HG03342 (cell line): ENCODE measurements at regions not wholly inside any gene's neighbourhood (a gene's known extent, or its start where the extent isn't known, plus 50 kb on each side); places are given as distances from the start of the nearest gene placed in this dataset.
"Not testable (repeated sequence)": the region's sequence is repeated elsewhere in the genome, so short reads cannot be mapped to it uniquely, and the experiment has no call there.

Experiments used
- ATAC-seq: cut with Tn5 transposase; IDR thresholded peaks from one replicate; pipeline ENCODE4 v1.9.1; 2021; ENCODE audit warnings: mild to moderate bottlenecking, moderate library complexity; ENCODE audit not compliant: unreplicated experiment

DNA sequence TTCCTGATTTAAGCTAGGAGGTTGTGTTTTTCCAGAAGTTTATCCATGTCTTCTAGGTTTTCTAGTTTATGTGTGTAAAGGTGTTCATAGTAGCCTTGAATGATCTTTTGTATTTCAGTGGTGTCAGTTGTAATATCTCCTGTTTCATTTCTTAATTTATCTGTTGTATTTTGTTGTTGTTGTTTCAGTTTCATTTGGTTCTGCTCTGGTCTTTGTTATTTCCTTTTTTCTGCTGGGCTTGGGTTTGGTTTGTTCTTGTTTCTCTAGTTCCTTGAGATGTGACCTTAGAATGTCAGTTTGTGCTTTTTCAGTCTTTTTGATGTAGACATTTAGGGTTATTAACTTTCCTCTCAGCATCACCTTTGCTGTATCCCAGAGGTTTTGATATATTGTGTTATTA is 62.8 kb downstream of the SCP2D1 start:
- ATAC-seq = not testable (repeated sequence)

DNA sequence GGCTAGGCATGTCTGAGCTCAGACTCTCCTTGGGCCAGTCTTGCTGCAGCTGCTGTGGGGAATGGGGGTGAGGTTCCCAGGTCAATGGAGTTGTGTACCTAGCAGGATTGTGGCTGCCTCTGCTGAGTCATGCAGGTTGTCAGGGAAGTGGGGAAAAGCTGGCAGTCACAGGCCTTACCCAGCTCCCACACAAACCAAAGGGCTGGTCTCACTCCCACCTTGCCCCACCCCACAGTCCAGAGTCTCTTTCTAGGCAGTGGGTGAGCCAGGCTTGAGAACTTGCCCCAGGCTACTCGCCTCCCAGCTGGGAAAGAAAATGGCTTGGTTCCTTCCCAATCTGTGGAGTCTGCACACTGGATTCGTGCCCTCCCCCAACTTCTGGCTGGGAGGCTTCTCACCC is 65.7 kb downstream of the SCP2D1 start:
- ATAC-seq = no peak

GRCh38 chr20:18886756-18887155 is 73.2 kb downstream of the SCP2D1 start:
- ATAC-seq = no peak

GRCh38 chr20:18901980-18902737 is 88.6 kb downstream of the SCP2D1 start:
- no peak for ATAC-seq

DNA sequence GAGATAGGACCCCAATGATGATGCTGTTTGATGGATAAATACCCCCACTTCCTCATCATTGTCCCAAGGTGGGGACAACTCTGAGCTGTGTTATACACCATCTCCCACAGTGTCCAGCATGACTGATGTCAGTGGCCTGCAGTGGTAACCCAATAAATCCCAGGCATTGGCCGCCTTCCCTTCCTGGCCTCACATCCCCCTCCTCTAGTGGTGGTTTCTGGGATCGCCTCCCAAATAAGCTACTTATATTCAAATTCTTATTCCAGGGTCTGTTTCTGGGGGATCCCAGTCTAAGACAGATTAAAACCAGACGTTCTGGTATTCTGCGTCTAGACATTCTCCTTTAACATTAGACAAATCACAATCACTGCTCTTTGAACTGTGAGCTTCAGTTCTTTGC is 90.6 kb downstream of the SCP2D1 start:
- ATAC-seq = no peak

DNA sequence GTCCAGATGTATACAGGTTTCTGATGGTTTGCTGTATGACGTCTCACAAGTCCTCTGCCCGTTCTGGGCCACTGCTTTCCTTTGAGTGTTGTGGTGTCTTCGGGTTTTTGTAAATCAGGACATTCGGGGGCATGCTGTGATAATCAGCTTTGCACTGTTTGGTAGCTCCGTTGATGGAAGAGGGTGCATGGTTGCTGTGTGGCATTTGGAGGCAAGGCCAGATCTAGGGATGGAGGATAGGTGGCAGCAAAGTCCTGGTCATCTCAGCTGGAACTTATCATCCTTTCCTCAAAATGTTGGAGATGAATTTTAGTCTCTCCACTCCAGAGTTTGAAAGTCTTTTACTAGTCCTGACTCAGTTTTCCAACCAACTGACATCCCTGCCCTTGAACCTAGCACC is 91.0 kb downstream of the SCP2D1 start:
- ATAC-seq = no peak

GRCh38 chr20:18906046-18906445 is 92.5 kb downstream of the SCP2D1 start:
- ATAC-seq = no peak

DNA sequence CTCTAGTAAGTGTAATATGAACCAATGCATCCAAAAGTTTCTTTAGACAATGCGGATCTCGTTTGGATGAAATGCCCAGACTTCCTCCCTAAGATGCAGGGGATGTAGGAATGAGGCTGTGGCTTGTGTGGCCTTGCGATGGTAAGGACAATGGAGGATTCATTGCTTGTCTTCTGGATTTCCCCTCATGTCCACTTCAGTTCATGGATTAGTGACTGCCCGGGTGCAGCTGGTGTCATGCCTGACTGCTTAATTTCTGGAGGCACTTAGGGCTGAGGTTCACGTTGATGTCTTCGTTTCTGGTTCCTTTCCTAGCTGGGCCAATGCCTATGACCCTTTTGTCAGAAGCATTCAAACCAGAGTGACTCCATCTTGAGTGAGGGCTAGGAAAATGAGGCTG is 93.8 kb downstream of the SCP2D1 start:
- ATAC-seq = no peak

DNA sequence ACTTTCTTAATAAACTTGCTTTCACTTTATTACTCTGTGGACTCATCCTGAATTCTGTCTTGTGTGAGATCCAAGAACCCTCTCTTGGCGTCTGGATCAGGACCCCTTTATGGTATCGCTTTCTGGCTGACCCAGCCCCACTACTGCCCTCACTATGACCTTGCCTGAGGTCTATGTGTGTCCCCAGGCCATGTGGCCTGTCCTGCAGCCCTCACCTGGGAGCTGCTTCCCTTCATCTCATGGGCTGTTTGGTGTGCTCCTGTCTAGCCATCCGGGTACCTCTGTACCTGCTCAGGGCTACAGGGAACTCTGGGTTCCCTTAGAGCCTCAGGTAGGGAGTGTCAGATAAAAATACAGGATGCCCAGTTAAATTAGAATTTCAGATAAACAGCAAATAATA is 94.5 kb downstream of the SCP2D1 start:
- ATAC-seq = no peak

DNA sequence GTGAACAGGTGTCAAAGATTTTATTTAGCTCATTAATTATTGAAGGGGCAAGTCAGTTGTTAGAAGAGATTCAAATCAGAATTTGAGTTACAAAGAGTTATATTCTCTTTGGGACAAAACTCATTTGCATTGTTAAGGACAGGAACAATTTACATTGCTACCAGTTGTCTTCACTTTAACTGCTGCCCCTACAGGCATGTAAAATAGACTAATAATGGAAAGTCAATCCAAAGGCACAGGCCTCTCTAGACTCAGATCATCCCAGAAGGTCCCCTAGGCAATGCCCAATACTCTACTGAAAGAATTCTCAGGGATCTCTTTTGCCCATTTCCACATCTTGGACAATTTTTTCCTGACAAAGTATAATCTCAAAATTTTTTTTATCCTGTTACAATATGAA is 95.7 kb downstream of the SCP2D1 start:
- ATAC-seq = no peak

GRCh38 chr20:18913701-18914100 is 100.1 kb downstream of the SCP2D1 start:
- no peak for ATAC-seq

GRCh38 chr20:18914796-18915195 is 101.2 kb downstream of the SCP2D1 start:
- ATAC-seq = no peak

- ATAC-seq = no peak
These were observed 103.5 kb downstream of the SCP2D1 start for GRCh38 chr20:18916886-18917750.

GRCh38 chr20:18919996-18920395 is 106.4 kb downstream of the SCP2D1 start:
- no peak for ATAC-seq

- ATAC-seq = no peak
These were observed 107.7 kb downstream of the SCP2D1 start for GRCh38 chr20:18921291-18921690.

DNA sequence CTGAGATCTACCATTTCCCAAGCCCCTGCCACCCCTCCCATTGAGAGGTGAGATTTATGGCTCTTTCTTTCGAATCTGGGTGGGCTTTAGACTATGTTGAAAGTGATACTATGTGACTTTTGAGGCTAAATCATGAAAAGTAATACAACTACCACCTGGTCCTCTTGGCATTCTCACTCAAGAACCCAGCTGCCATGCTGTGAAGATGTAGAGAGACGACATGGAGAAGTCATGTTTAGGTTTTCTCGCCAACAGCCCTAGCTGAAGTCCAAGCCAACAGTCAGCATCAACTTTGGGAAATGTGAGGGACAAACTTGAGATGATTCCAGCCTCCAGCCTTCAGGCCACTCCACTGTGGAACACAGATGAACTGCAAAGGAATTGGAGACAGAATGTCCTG is 108.7 kb downstream of the SCP2D1 start:
- no peak for ATAC-seq

- ATAC-seq = no peak
These were observed 109.3 kb downstream of the SCP2D1 start for GRCh38 chr20:18922898-18923297.

- no peak for ATAC-seq
These were observed 113.4 kb downstream of the SCP2D1 start for GRCh38 chr20:18926965-18927364.

GRCh38 chr20:18928626-18929025 is 115.0 kb downstream of the SCP2D1 start:
- no peak for ATAC-seq

GRCh38 chr20:18929800-18930199 is 116.2 kb downstream of the SCP2D1 start:
- no peak for ATAC-seq

DNA sequence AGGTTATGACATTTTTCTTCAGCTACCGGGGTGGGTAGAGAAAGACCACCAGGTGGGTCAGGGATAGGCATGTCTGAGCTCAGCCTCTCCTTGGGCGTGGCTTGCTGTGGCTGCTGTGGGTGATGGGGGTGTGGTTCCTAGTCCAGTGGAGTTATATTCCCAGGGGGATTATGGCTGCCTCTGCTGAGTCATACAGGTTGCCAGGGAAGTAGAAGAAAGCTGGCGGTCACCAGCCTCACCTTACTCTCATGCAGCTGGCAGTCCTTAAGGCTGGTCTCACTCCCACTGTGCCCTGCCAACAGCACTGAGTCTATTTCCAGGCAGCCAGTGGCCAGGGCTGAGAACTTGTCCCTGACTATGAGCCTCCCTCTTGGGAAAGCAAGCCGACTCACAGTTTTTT is 130.0 kb downstream of the SCP2D1 start:
- ATAC-seq = no peak

GRCh38 chr20:18956890-18957289 is 143.3 kb downstream of the SCP2D1 start:
- no peak for ATAC-seq
